K562 (cell line): ENCODE measurements at regions not wholly inside any gene's neighbourhood (a gene's known extent, or its start where the extent isn't known, plus 50 kb on each side); places are given as distances from the start of the nearest gene placed in this dataset.

Experiments used
- ATAC-seq: fragments of 200-7000 bp; cut with Tn5 transposase; 3 replicates; pipeline ENCODE4 v1.9.1; 2020; ENCODE audit warnings: moderate library complexity
- BruUV-seq: library from RNA; stranded (reverse); fragments of 400-500 nt; replicated peaks from 2 replicates; lab custom pipeline; 2021; lab: Mats Ljungman, UMichigan
- CTCF ChIA-PET: fragments of 300-600 bp; formaldehyde crosslinking; extraction: SDS; loops from one replicate; lab custom pipeline; 2021; ENCODE audit warnings: low intra/inter-chr PET ratio; lab: Yijun Ruan, JAX
- POLR2A ChIA-PET: fragments of 300-600, 350-650 bp; sonication (Branson Sonifier 250); formaldehyde crosslinking; extraction: SDS; loops from one replicate; lab custom pipeline; 2021; ENCODE audit warnings: antibody characterized with exemption, inconsistent platforms; lab: Yijun Ruan, JAX
- DNase-seq, 4 experiments: peaks; one replicate each; pipeline versions ENCODE4 v3.0.0 to v3.0.0-alpha.2; 2011 to 2018; ENCODE audit warnings: low spot score in 3 of 4, mixed read lengths in 3 of 4; ENCODE audit errors: extremely low read depth in 1 of 4
- FAIRE-seq: peaks from 2 replicates; lab custom pipeline; 2011; peaks lifted over from hg19 to GRCh38; lab: Jason Lieb, UNC
- H2AFZ ChIP-seq: 2 replicates; pipeline ENCODE4 v1.6.0; 2011; ENCODE audit warnings: low read depth, low read length, control low read depth, inconsistent platforms
- H3K27ac ChIP-seq: fragments of 200-600 bp; 3 replicates; pipeline ENCODE4 v1.8.0; 2011; ENCODE audit warnings: low read depth, mild to moderate bottlenecking, control low read depth, inconsistent platforms, low read length, moderate library complexity, mixed read lengths; ENCODE audit errors: extremely low read depth
- H3K27me3 ChIP-seq, 2 experiments: fragments of 300-600 bp in 1 of 2; 2 replicates in 1 of 2; 3 replicates in 1 of 2; pipeline versions ENCODE4 v1.6.0 to v1.8.0; 2011; ENCODE audit warnings: inconsistent platforms in 2 of 2, low read length in 2 of 2, mild to moderate bottlenecking in 1 of 2, mixed read lengths in 1 of 2, moderate library complexity in 1 of 2; ENCODE audit not compliant: control insufficient read depth in 2 of 2, insufficient read depth in 2 of 2
- H3K36me3 ChIP-seq: fragments of 300-600 bp; 3 replicates; pipeline ENCODE4 v1.8.0; 2011; ENCODE audit warnings: mild to moderate bottlenecking, low read length, inconsistent platforms; ENCODE audit not compliant: control insufficient read depth, insufficient read depth
- H3K4me1 ChIP-seq, 2 experiments: fragments of 200-600 bp in 1 of 2; replicated peaks in 1 of 2; 2 replicates in 1 of 2; 3 replicates in 1 of 2; pipeline versions ENCODE4 v1.5.1 to v1.8.0; 2011; ENCODE audit warnings: inconsistent platforms in 2 of 2, low read length in 2 of 2, mild to moderate bottlenecking in 1 of 2, mixed read lengths in 1 of 2, moderate library complexity in 1 of 2; ENCODE audit not compliant: control insufficient read depth in 2 of 2, insufficient read depth in 2 of 2
- H3K4me2 ChIP-seq: 2 replicates; pipeline ENCODE4 v1.6.1; 2011; ENCODE audit warnings: low read length, control low read depth, inconsistent platforms, mixed read lengths; ENCODE audit not compliant: insufficient read depth
- H3K4me3 ChIP-seq: fragments of 200-600 bp; sonication (generic), shearing (Covaris generic); 2 replicates; pipeline ENCODE4 v1.5.1; 2016; ENCODE audit warnings: control low read depth, inconsistent platforms
- H3K79me2 ChIP-seq: fragments of 200-600 bp; 3 replicates; pipeline ENCODE4 v1.8.0; 2011; ENCODE audit warnings: low read length, inconsistent platforms; ENCODE audit not compliant: control insufficient read depth, insufficient read depth
- H3K9ac ChIP-seq, 2 experiments: 2 replicates each; pipeline versions ENCODE4 v1.6.0 to v1.6.1; 2011; ENCODE audit warnings: low read depth in 2 of 2, low read length in 2 of 2, control low read depth in 1 of 2, inconsistent platforms in 1 of 2, mild to moderate bottlenecking in 1 of 2, mixed read lengths in 1 of 2; ENCODE audit not compliant: insufficient read depth in 1 of 2
- H3K9me1 ChIP-seq: one replicate; pipeline ENCODE4 v1.6.0; 2011; ENCODE audit warnings: inconsistent platforms, mild to moderate bottlenecking, low read length, moderate library complexity; ENCODE audit not compliant: control insufficient read depth, insufficient read depth
- H3K9me3 ChIP-seq: replicated peaks from 2 replicates; pipeline ENCODE4 v1.5.1; 2011; ENCODE audit warnings: low read depth, low read length, inconsistent platforms; ENCODE audit not compliant: control insufficient read depth, insufficient read depth
- H4K20me1 ChIP-seq: replicated peaks from 2 replicates; pipeline ENCODE4 v1.6.1; 2011; ENCODE audit warnings: low read length, inconsistent platforms, mixed read lengths; ENCODE audit not compliant: control insufficient read depth, insufficient read depth
- DDX20 ChIP-seq: fragments of 450-650 bp; IDR thresholded peaks from 2 replicates; pipeline ENCODE4 v1.6.1; 2016; ENCODE audit warnings: missing genetic modification characterization, low read depth, mild to moderate bottlenecking, missing compliant biosample characterization, moderate library complexity
- EHMT2 ChIP-seq: fragments of 450-650 bp; IDR thresholded peaks from 2 replicates; pipeline ENCODE4 v1.6.1; 2018; ENCODE audit warnings: antibody characterized with exemption
- KLF13 ChIP-seq: fragments of 450-650 bp; IDR thresholded peaks from 2 replicates; pipeline ENCODE4 v1.6.1; 2016; ENCODE audit warnings: missing genetic modification characterization, low read depth, mild to moderate bottlenecking, missing compliant biosample characterization, moderate library complexity, borderline replicate concordance
- NFXL1 ChIP-seq: fragments of 450-650 bp; formaldehyde crosslinking; IDR thresholded peaks from 2 replicates; pipeline ENCODE4 v1.4.0; 2021; ENCODE audit warnings: mild to moderate bottlenecking
- PBX2 ChIP-seq, 2 experiments: IDR thresholded peaks in 1 of 2; conservative IDR thresholded peaks in 1 of 2; 2 replicates each; pipeline ENCODE4 v1.6.1; 2016; ENCODE audit warnings: low read depth in 2 of 2, mild to moderate bottlenecking in 1 of 2, missing compliant biosample characterization in 1 of 2, missing genetic modification characterization in 1 of 2, moderate library complexity in 1 of 2
- ZC3H11A ChIP-seq: IDR thresholded peaks from 2 replicates; pipeline ENCODE4 v1.6.1; 2012; ENCODE audit warnings: low read depth, low read length, improper control_type of control experiment
- ZKSCAN8 ChIP-seq: fragments of 200-800 bp; sonication (Bioruptor generic); IDR thresholded peaks from 2 replicates; pipeline ENCODE4 v1.6.1; 2016; ENCODE audit warnings: missing genetic modification characterization, missing compliant biosample characterization
- ZNF253 ChIP-seq: fragments of 250-450 bp; sonication (Bioruptor Pico); conservative IDR thresholded peaks from 2 replicates; pipeline ENCODE4 v1.6.1; 2021; ENCODE audit warnings: mild to moderate bottlenecking
- WGBS: fragments of 100-300 bp; shearing (Covaris generic); methylation state at CpG from one replicate; pipeline ENCODE4 v1.1.6; 2016; ENCODE audit warnings: low coverage, mixed read lengths; ENCODE audit not compliant: insufficient coverage; ENCODE audit errors: missing lambda C conversion rate; 5-methylcytosine and 5-hydroxymethylcytosine counted together
- in situ Hi-C: fragments of 300-500 bp; cut with MboI; formaldehyde crosslinking; loops from 4 replicates; pipeline ENCODE4 v1.15.0; 2018; ENCODE audit warnings: inconsistent platforms, mixed read lengths
- intact Hi-C: fragments of 100-400 bp; cut with micrococcal nuclease; formaldehyde crosslinking; loops from 2 replicates; pipeline ENCODE4 v1.14.2; 2022

GRCh38 chr11:23974051-23974450 is 522.8 kb upstream of the LUZP2 start:
- no peak for TF ChIP-seq NFXL1 (CRISPR knock-in tag)
- no peak for TF ChIP-seq EHMT2
- TF ChIP-seq ZKSCAN8 (CRISPR knock-in tag), result no peak
- TF ChIP-seq KLF13 (tag), result no peak
- TF ChIP-seq ZNF253 (CRISPR knock-in tag), result no peak
- no peak for TF ChIP-seq DDX20
- no peak for TF ChIP-seq ZC3H11A
- TF ChIP-seq PBX2 (CRISPR knock-in tag; IDR thresholded peaks at IDR 0.05; ENCODE audit: low read depth), result no peak
- no peak for TF ChIP-seq PBX2 (tag; conservative IDR thresholded peaks at IDR 0.05; ENCODE audit: low read depth)
- no peak overlapping the region for H3K9ac ChIP-seq
- no peak for DNase-seq
- WGBS, result 2% methylated on average over 3 of the region's 3 CpGs
- H4K20me1 ChIP-seq, result no peaks in the 10 kb centered on the region
- no peaks in the 10 kb centered on the region for H3K9me1 ChIP-seq
- CTCF ChIA-PET, result no interaction called here
- BruUV-seq, result no TSS peak
- no peak overlapping the region for H3K27ac ChIP-seq
- no peaks in the 10 kb centered on the region for H3K4me1 ChIP-seq
- no peak for ATAC-seq
- no peak overlapping the region for H3K4me3 ChIP-seq
- no peak for FAIRE-seq
- H3K36me3 ChIP-seq, result no peaks in the 10 kb centered on the region
- no peaks in the 10 kb centered on the region for H3K27me3 ChIP-seq
- H2AFZ ChIP-seq, result no peak overlapping the region
- no peaks in the 10 kb centered on the region for H3K79me2 ChIP-seq
- no peak overlapping the region for H3K4me2 ChIP-seq
- in situ Hi-C loops, result no loop called here
- H3K9me3 ChIP-seq, result no peaks in the 10 kb centered on the region; the same call in 1 of the 2 replicates
- intact Hi-C loops, result no loop called here
- POLR2A ChIA-PET, result interaction anchor here (0.6 kb wide), 1 partner anchor 10 kb away, joined by 3 read pairs; no protein-coding TSS in a partner anchor
